ENCODE measurements at regions not wholly inside any gene's neighbourhood (a gene's known extent, or its start where the extent isn't known, plus 50 kb on each side); places are given as distances from the start of the nearest gene placed in this dataset.
"Not testable (repeated sequence)": the region's sequence is repeated elsewhere in the genome, so short reads cannot be mapped to it uniquely, and the experiment has no call there.

DNA sequence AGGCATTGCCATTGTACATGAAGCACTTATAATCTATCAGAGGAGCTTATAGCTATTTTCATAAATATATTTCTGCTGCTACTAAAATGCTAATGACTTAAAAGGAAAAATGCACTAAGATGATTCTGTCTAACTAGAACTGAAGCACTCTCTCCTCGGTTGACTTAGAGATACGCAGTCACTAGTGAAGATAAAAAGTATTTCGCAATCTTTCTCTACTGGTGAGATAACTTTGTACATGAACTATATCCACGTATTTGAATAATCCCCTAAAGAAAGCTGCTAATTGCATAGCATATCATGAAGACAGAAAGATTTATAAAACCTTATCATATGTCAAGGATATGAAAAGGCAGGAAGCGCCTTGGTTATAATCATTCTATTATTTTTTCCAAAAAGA is 658.1 kb upstream of the PRMT6 start:
- no peak overlapping the region for H3K4me3 ChIP-seq (ENCODE audit: low read depth, low read length)
- TF ChIP-seq, protein P1, sequence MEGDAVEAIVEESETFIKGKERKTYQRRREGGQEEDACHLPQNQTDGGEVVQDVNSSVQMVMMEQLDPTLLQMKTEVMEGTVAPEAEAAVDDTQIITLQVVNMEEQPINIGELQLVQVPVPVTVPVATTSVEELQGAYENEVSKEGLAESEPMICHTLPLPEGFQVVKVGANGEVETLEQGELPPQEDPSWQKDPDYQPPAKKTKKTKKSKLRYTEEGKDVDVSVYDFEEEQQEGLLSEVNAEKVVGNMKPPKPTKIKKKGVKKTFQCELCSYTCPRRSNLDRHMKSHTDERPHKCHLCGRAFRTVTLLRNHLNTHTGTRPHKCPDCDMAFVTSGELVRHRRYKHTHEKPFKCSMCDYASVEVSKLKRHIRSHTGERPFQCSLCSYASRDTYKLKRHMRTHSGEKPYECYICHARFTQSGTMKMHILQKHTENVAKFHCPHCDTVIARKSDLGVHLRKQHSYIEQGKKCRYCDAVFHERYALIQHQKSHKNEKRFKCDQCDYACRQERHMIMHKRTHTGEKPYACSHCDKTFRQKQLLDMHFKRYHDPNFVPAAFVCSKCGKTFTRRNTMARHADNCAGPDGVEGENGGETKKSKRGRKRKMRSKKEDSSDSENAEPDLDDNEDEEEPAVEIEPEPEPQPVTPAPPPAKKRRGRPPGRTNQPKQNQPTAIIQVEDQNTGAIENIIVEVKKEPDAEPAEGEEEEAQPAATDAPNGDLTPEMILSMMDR (IDR thresholded peaks at IDR 0.05; ENCODE audit: insufficient read depth, low read length): no peak
- DNase-seq (ENCODE audit: low read depth): no peak

DNA sequence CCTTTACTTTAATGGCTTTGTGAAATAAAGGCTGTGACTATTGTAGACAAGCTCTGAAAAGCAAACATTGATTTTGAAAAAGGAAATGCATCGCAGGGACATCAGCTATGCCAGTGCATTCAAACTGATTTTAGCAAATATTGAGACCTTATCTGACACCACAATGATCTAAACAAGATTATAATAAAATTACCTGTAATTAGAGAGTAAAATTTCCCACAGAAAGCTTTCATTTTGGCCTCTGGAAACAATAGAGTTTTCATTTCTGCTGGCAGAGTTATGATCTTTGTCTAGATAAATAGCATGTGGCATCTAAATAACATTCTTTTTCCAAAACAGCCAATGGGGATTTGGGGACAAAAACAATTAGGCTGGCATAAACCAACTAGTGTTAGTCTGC is 650.4 kb upstream of the PRMT6 start:
- DNase-seq (ENCODE audit: low read depth): no peak
- TF ChIP-seq, protein P1 (IDR thresholded peaks at IDR 0.05; ENCODE audit: insufficient read depth, low read length): no peak
- H3K4me3 ChIP-seq (ENCODE audit: low read depth, low read length): no peak overlapping the region

DNA sequence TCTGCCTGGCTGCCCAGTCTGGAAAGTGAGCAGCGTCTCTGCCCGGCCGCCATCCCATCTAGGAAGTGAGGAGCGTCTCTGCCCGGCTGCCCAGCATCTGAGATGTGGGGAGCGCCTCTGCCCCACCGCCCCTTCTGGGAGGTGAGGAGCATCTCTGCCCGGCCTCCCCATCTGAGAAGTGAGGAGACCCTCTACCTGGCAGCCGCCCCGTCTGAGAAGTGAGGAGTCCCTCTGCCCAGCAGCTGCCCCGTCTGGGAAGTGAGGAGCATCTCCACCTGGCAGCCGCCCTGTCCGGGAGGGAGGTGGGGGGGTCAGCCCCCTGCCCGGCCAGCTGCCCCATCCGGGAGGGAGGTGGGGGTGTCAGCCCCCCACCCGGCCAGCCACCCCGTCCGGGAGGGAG is 644.2 kb upstream of the PRMT6 start:
- H3K4me3 ChIP-seq (ENCODE audit: low read depth, low read length); DNase-seq (ENCODE audit: low read depth): not testable (repeated sequence)

DNA sequence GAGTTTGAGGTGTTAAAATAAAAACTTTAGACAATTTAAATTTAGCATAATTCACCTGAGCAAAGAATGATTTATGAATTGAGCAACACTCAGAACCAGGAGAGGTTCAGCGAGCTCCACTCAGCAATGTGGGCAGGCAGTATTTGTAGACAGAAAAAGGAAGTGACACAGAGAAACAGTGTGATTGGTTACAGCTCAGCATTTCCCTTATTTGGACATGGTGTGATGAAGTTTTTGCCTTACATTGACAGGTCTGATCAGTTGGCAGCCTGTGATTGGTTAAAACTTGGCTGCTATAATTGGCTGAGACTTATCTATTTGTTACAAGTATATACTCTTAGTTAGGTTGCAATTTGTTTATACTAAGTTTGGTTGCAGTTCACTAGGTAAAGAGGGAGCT is 621.2 kb upstream of the PRMT6 start:
- TF ChIP-seq, protein P1 (IDR thresholded peaks at IDR 0.05; ENCODE audit: insufficient read depth, low read length): no peak

DNA sequence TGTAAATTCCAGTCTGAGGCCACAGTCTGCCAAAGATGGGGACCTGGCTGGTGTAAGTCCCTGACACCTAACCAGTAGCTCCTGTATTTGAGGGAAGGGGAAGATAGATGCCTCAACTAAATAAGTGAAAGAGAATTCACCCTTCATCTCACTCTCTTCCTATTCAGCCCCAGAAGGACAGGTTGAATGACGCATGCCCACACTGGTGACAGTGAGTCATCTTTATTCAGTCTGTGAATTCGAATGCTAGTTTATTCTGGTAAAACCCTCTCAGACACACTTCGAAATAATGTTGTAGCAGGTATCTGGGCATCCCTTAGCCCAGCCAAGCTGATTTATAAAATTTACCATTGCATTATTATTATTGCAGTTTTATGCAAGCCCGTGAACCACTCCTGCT is 617.0 kb upstream of the PRMT6 start:
- no peak overlapping the region for H3K4me3 ChIP-seq (ENCODE audit: low read depth, low read length)
- TF ChIP-seq, protein P1 (IDR thresholded peaks at IDR 0.05; ENCODE audit: insufficient read depth, low read length): no peak
- DNase-seq (ENCODE audit: low read depth): no peak

More for the DNA sequence above, 621.2 kb upstream of the PRMT6 start:
- no peak overlapping the region for H3K4me3 ChIP-seq (ENCODE audit: low read depth, low read length)
- no peak for DNase-seq (ENCODE audit: low read depth)

DNA sequence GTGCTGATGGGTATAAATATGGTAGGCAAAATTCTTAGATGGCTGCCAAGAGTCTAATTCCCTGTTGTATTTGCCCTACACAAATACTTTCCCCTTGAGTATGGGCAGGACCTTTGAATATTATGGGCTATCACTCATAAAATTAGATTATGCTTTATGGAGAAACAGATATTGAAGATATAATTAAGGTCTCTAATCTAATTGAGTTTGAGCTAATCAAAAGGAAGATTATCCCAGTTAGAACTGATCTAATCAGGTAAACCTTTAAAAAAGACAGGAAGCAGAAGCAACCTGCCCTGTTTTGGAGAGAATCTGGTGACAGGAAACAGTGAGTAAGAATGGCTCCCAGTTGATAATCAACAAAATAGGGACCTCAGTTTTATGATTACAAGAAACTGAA is 609.0 kb upstream of the PRMT6 start:
- H3K4me3 ChIP-seq (ENCODE audit: low read depth, low read length): no peak overlapping the region
- no peak for DNase-seq (ENCODE audit: low read depth)
- TF ChIP-seq, protein P1 (IDR thresholded peaks at IDR 0.05; ENCODE audit: insufficient read depth, low read length): no peak

DNA sequence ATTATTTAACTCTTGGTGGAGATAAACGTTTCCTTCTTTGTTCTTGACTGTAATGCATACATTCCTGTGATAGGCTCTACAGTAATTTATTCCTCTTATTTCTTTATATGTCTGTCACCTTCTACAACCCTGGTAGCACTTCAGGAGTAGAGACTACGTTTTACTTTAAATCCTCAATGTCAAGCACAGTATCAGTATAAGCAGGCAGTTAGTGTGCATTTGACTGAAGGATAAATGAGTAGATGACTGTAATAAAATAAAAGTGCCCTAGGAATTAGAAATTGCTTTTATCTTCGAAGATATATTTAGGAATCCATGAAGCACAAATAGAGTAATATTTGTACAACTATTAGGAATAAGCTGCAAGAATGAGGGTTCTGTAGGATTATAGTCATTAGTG is 599.6 kb upstream of the PRMT6 start:
- no peak for DNase-seq (ENCODE audit: low read depth)
- TF ChIP-seq, protein P1 (IDR thresholded peaks at IDR 0.05; ENCODE audit: insufficient read depth, low read length): no peak
- no peak overlapping the region for H3K4me3 ChIP-seq (ENCODE audit: low read depth, low read length)

Measured in fibroblast of the aortic adventitia (primary cell).